A673 (cell line): ENCODE measurements at regions not wholly inside any gene's neighbourhood (a gene's known extent, or its start where the extent isn't known, plus 50 kb on each side); places are given as distances from the start of the nearest gene placed in this dataset.

ENCODE experiments used
- CTCF ChIP-seq: fragments of 300-800, 200-600 bp; sonication (generic); conservative IDR thresholded peaks from 2 replicates; pipeline ENCODE4 v1.5.1; 2017; ENCODE audit warnings: low read depth, mild to moderate bottlenecking, antibody characterized with exemption, low read length, moderate library complexity, mixed read lengths
- EZH2 ChIP-seq: fragments of 200-600 bp; sonication (generic); IDR thresholded peaks from 2 replicates; pipeline ENCODE4 v1.6.1; 2017; ENCODE audit warnings: borderline replicate concordance, low read depth, mild to moderate bottlenecking, mixed read lengths, antibody characterized with exemption, low read length; ENCODE audit not compliant: poor library complexity, severe bottlenecking

DNA sequence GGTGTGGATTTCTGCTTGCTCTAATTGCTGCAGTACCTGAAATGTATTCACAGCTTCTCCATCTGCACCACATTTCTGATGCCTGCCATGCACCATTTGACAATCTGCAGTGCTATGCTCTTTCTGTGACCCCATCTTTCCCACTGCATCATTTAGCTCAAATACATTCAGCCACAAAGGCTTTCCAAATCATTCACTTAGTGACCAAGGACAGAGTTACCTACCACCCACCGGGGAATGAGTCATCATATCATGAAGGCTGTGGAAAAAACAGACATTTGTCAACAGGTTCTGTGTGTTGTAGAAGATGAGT is 465.5 kb upstream of the ATP2B1 start:
- TF ChIP-seq CTCF (no peak), EZH2 (no peak)
